GM03348 (cell line): ENCODE measurements at regions not wholly inside any gene's neighbourhood (a gene's known extent, or its start where the extent isn't known, plus 50 kb on each side); places are given as distances from the start of the nearest gene placed in this dataset.
"Not testable (repeated sequence)": the region's sequence is repeated elsewhere in the genome, so short reads cannot be mapped to it uniquely, and the experiment has no call there.

Experiments used
- DNase-seq: peaks from one replicate; pipeline ENCODE4 v3.0.0; 2012; ENCODE audit warnings: low spot score

- DNase-seq, result no peak
Observed at GRCh38 chr21:34219334-34220060, 144.3 kb upstream of the KCNE2 start.

GRCh38 chr21:34220556-34221195 lies 143.1 kb upstream of the KCNE2 start:
- DNase-seq, result no peak

DNA sequence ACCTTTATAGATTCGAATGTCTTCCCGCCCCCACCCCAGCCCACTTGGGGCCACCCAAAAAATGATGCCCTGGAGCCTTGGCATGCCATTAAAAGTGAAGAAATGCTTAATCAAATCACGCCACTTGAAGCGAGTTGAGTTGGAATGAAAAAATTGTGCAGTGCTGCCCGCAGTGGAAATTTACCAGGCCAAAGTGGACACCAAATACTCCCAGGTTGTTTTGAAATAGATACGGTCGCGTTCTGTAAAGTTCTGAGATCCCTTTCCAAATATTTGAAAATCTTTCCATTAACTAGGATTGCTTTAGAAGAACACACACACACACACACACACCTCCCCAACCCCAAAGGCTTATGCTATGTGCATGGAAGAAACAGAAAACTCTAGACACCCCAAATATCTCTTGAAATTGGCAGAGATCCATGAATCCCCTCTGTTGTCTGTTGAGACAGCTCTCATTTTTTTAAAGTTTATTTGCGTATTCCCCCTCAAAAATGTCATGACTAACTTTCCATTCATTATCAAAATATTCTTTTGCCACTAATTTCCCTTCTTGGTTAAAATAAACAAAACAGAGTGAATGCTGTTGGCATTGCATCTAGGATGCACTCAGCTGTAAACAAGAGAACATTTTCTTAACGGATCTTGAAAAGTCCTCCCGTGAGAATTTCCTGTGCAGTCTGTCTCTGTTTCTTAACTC lies 142.3 kb upstream of the KCNE2 start:
- no peak for DNase-seq

DNA sequence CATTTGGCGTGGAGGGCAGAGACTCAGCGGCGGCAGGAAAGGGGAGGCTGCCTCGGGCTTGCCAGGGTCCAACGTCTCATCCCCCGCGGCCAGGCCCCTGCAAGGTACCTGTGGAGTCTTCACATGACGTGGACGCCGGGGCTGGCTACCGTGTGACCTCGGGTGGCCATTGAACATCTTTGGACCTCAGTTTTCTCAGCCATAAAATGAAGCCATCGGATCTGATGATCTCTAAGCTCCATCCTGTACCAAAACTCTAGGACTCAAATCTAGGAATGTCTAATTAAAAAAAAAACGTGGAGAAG lies 141.8 kb upstream of the KCNE2 start:
- DNase-seq, result no peak

GRCh38 chr21:34223376-34223775 lies 140.4 kb upstream of the KCNE2 start:
- no peak for DNase-seq

- DNase-seq, result peak; percentile 13
Observed at GRCh38 chr21:34227386-34227852, 136.4 kb upstream of the KCNE2 start.

- no peak for DNase-seq
Observed at GRCh38 chr21:34228792-34229191, 135.0 kb upstream of the KCNE2 start.

DNA sequence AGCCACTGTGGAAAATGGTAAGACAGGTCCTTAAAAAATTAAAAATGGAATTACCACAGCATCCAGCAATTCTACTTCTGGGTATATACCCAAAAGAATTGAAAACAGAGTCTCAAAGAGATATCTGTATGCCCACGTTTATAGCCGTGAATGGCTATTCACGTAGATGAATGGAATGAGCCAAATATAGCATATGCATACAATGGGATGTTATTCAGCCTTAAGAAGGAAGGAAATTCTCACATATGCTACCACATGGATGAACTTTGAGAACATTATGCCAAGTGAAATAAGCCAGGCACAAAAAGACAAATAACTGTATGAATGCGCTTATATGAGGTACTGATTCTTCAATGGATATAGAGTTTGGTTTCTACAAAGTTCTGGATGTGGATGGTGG lies 134.5 kb upstream of the KCNE2 start:
- DNase-seq, result no peak

DNA sequence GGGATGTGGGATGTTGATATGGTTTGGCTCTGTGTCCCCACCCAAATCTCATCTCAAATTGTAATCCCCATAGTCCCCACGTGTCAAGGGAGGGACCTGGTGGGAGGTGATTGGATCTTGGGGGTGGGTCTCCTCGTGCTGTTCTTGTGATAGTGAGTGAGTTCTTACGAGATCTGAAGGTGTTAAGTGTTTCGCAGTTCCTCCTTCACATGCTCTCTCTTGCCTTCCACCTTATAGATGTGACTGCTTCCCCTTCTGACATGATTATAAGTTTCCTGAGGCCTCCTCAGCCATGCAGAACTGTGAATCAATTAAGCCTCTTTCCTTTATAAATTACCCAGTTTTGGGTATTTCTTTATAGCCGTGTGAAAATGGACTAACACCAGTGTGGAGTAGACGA lies 130.1 kb upstream of the KCNE2 start:
- not testable (repeated sequence) for DNase-seq

- DNase-seq, result no peak
Observed at GRCh38 chr21:34235514-34235913, 128.3 kb upstream of the KCNE2 start.

GRCh38 chr21:34242973-34243372 lies 120.8 kb upstream of the KCNE2 start:
- DNase-seq, result no peak

DNA sequence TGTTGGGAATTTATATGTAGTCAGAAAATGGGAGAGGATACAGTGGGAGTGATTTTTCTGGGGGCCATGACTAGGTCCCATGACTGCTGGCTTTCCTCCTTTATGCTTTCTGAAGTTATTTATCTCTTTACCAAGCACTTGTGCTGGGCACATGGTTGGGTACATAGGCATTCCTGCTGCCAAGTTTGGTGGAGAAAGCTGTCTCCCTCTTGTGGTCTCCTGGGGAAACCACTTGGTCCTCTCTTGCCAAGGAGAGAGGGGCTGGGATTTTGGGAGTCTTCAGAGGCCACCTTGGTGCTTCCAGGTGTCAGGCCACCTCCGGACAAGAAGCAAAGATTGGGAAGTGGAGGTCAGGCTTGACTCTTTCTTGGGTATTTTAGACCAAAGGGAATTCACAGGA lies 120.2 kb upstream of the KCNE2 start:
- peak; percentile 27 for DNase-seq

DNA sequence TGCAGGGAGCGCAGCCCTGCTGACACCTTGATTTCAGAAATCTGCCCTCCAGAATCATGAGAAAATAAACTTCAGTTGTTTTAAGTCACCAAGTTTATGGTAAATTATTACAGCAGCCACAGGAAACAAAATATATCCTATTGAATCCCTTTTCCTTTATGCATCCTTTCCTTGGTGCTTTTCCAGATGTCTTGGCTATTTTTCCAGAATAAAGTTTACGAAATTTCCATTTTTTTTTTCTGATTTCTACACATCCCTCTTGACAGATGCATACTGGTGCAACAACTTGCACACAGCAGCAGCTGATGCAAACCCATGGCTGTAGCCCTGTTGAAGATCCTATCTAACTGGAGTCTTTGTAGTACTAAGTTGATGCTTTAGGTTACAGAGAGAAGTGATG lies 111.1 kb upstream of the KCNE2 start:
- DNase-seq, result no peak

GRCh38 chr21:34255073-34255472 lies 108.7 kb upstream of the KCNE2 start:
- DNase-seq, result no peak

DNA sequence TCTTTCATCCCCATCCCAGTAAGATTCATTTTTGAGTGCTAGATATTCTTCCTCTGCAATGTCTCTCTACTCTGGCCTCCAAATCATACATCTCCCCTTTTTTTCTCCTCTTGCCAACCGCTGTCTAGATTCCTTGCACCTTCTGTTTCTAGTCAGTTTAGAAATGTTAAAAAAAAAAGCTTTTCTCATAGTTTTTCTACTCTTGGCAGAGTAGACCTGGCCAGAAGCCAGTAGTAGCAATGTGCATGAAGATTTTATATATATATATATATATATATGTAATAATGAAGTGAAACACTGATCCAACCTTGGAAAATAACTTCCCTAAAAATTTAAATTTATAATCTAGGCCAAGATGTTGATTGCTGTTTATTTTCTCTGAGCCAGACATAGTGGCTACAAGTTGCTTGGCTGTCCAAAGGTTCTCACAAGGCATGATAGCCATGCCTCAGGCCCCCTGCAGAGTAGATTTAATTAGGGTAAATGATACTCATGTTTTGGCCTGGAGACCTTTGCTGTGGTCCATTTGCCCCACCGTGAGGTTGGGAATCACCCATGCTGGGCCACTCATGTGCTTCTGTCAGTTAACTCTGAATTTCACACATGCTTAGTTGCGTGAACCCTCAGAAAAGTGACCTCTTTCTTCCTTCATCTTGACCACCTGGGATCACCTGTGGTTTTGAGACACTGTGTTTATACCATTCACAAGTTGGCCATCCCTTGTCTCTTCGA lies 103.4 kb upstream of the KCNE2 start:
- no peak for DNase-seq

DNA sequence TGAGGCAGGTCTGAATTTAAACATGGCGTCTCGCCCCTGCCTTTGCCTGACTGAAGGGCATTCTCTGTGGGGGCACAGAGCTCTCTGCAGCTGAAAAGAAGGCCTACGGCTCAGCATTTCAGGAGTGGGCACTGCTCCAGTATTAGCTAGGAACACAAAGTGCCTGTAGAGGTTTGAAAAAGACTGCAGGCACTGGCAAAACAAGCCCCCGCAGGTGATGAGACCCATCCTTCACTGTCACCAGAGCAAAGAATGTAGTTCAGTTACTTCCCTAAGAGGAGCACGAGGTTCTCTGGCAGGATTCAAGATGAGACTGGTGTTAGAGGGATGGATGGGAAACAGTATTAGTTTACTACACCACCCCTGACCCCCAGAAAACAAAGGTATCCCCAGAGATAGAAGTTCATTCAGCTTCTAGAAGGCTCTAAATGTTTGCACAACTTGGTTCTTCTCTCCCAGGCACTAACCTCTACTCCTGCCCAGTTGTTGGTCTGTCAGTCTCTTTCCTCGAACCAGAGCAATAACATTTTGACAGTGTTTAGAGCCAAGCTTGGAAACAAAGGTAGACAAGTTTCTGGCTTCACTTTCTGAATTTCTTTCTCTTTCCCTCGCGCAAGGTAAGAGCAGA lies 101.9 kb upstream of the KCNE2 start:
- no peak for DNase-seq

DNA sequence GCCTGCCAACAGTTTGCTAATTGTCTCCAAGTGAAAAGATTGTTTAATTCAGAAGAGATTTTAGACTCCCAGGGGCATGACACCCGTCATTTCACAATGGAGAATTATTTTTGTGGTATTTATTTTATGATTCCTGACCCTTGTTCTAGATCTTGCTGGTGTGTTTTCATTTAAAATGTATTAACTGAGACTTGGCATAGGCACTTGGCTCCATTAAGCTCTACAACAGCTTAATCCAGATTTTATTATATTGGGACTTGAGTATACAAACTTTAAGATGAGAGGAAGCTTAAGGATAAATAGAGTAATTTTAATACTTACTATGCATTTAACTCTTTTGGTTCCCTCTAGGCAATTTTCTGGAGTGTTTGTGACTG lies 101.3 kb upstream of the KCNE2 start:
- DNase-seq, result no peak

- no peak for DNase-seq
Observed at GRCh38 chr21:34263629-34264028, 100.2 kb upstream of the KCNE2 start.

DNA sequence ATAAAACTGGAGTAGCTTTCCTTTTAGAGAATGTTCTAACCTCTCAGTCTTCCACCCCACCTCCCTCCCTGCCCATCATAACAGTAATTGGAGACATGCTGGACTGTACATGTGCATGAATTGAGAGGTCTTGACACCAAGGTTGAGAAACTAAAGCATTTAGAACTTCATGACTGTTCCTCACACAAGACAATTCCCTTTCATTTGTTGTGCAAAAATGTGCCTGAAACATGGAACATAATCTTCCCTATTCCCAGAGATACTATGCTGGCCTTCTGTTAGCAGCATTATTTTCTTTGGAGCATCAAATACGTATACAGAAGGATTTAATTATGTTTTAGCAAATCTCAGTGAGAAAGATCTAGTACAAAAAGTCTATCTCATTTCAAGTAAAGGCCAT lies 97.5 kb upstream of the KCNE2 start:
- DNase-seq, result no peak

- no peak for DNase-seq
Observed at GRCh38 chr21:34268493-34268892, 95.3 kb upstream of the KCNE2 start.

GRCh38 chr21:34270411-34270810 lies 93.4 kb upstream of the KCNE2 start:
- DNase-seq, result no peak

DNA sequence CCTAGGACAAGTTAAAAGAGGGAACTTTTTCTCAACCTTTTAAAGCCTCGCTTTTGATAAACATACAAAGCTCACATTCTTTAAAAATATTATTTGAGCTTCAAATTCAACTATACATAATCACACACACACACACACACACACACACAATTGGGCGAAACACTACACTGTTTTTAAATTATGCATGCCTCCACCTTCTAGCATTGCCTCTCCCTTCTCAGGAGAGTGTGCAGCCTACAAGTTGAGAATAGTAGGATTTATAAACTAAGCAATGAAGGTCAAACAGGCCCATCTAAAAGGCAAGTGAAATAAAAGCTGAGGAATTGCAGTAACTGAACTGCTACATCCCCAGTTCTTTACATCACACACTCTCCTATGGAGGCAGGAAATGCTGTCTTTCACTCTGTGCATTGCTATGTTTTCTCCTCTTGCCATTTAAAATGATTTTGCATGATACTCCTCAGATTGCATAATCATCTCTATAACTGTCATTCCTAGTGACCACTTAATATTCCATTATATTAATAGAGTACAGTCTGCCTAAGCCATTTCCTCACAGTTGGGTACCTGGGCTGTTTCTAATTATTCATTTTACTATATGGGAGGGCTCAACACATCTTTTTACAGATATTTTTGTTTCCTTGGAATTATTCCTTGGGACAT lies 92.5 kb upstream of the KCNE2 start:
- DNase-seq, result no peak
